H9 (cell line): ENCODE measurements at regions not wholly inside any gene's neighbourhood (a gene's known extent, or its start where the extent isn't known, plus 50 kb on each side); places are given as distances from the start of the nearest gene placed in this dataset.

Experiments
- DNase-seq: peaks from one replicate; pipeline ENCODE4 v3.0.0-alpha.2; 2017
- H2AFZ ChIP-seq: one replicate; pipeline ENCODE4 v1.6.1; 2013; ENCODE audit warnings: mild to moderate bottlenecking, low read length, control low read depth, moderate library complexity
- H2AK5ac ChIP-seq: 2 replicates; pipeline ENCODE4 v1.6.1; 2013; ENCODE audit warnings: low read length, control low read depth, mixed read lengths; ENCODE audit not compliant: insufficient read length
- H2BK120ac ChIP-seq: one replicate; pipeline ENCODE4 v1.6.1; 2013; ENCODE audit warnings: low read depth, mild to moderate bottlenecking, low read length, control low read depth, inconsistent platforms; ENCODE audit not compliant: poor library complexity, severe bottlenecking
- H2BK12ac ChIP-seq: 2 replicates; pipeline ENCODE4 v1.6.1; 2013; ENCODE audit warnings: low read length, control low read depth, mixed read lengths, low read depth; ENCODE audit not compliant: insufficient read length
- H2BK15ac ChIP-seq: 2 replicates; pipeline ENCODE4 v1.6.1; 2013; ENCODE audit warnings: low read depth, low read length, control low read depth
- H2BK20ac ChIP-seq: one replicate; pipeline ENCODE4 v1.6.1; 2013; ENCODE audit warnings: low read depth, mild to moderate bottlenecking, low read length, control low read depth, inconsistent platforms; ENCODE audit not compliant: poor library complexity, severe bottlenecking
- H2BK5ac ChIP-seq: 2 replicates; pipeline ENCODE4 v1.6.1; 2013; ENCODE audit warnings: low read length, control low read depth, mixed read lengths; ENCODE audit not compliant: insufficient read length
- H3K14ac ChIP-seq: 2 replicates; pipeline ENCODE4 v1.6.1; 2013; ENCODE audit warnings: low read length, control low read depth; ENCODE audit not compliant: insufficient read depth
- H3K18ac ChIP-seq: 2 replicates; pipeline ENCODE4 v1.6.1; 2013; ENCODE audit warnings: low read depth, mild to moderate bottlenecking, mixed read lengths, low read length, control low read depth; ENCODE audit not compliant: insufficient read length
- H3K23ac ChIP-seq: 2 replicates; pipeline ENCODE4 v1.6.1; 2013; ENCODE audit warnings: low read length, control low read depth, mixed read lengths, low read depth; ENCODE audit not compliant: insufficient read length
- H3K23me2 ChIP-seq: 2 replicates; pipeline ENCODE4 v1.6.1; 2013; ENCODE audit warnings: low read depth, mild to moderate bottlenecking, mixed read lengths, low read length, control low read depth; ENCODE audit not compliant: insufficient read length, poor library complexity, severe bottlenecking
- H3K27ac ChIP-seq: 2 replicates; pipeline ENCODE4 v1.5.1; 2013; ENCODE audit warnings: low read length, control low read depth, mixed read lengths, low read depth; ENCODE audit not compliant: insufficient read length
- H3K27me3 ChIP-seq: 2 replicates; pipeline ENCODE4 v1.6.1; 2013; ENCODE audit warnings: low read length, control low read depth, inconsistent platforms; ENCODE audit not compliant: insufficient read depth
- H3K4ac ChIP-seq: 2 replicates; pipeline ENCODE4 v1.6.1; 2013; ENCODE audit warnings: low read depth, mild to moderate bottlenecking, control low read depth, inconsistent platforms, low read length, moderate library complexity
- H3K4me1 ChIP-seq: 2 replicates; pipeline ENCODE4 v1.6.1; 2013; ENCODE audit warnings: low read length, control low read depth, inconsistent platforms; ENCODE audit not compliant: insufficient read depth
- H3K4me2 ChIP-seq: 2 replicates; pipeline ENCODE4 v1.6.1; 2013; ENCODE audit warnings: low read length, control low read depth, mixed read lengths; ENCODE audit not compliant: insufficient read length, insufficient read depth
- H3K56ac ChIP-seq: 2 replicates; pipeline ENCODE4 v1.6.1; 2013; ENCODE audit warnings: low read depth, mild to moderate bottlenecking, mixed read lengths, low read length, control low read depth; ENCODE audit not compliant: insufficient read length
- H3K79me1 ChIP-seq: 2 replicates; pipeline ENCODE4 v1.6.1; 2013; ENCODE audit warnings: low read depth, mild to moderate bottlenecking, moderate library complexity, low read length, control low read depth, inconsistent platforms; ENCODE audit not compliant: insufficient read depth, poor library complexity, severe bottlenecking
- H3K79me2 ChIP-seq: 2 replicates; pipeline ENCODE4 v1.6.1; 2013; ENCODE audit warnings: low read length, control low read depth, inconsistent platforms; ENCODE audit not compliant: insufficient read depth
- H3K9ac ChIP-seq: 2 replicates; pipeline ENCODE4 v1.6.1; 2013; ENCODE audit warnings: low read length, control low read depth, mixed read lengths; ENCODE audit not compliant: insufficient read length; ENCODE audit errors: extremely low read depth
- H3K9me3 ChIP-seq: one replicate; pipeline ENCODE4 v1.6.1; 2013; ENCODE audit warnings: low read depth, low read length, inconsistent platforms; ENCODE audit not compliant: control insufficient read depth
- H3T11ph ChIP-seq: one replicate; pipeline ENCODE4 v1.6.1; 2013; ENCODE audit warnings: mild to moderate bottlenecking, low read length, control low read depth, inconsistent platforms
- H4K20me1 ChIP-seq: one replicate; pipeline ENCODE4 v1.6.1; 2013; ENCODE audit not compliant: control insufficient read depth, insufficient read length, insufficient read depth
- H4K5ac ChIP-seq: 2 replicates; pipeline ENCODE4 v1.6.1; 2013; ENCODE audit warnings: low read depth, mild to moderate bottlenecking, mixed read lengths, low read length, control low read depth; ENCODE audit not compliant: insufficient read length
- H4K8ac ChIP-seq: replicated peaks from 2 replicates; pipeline ENCODE4 v1.6.1; 2013; ENCODE audit warnings: low read length, control low read depth, mixed read lengths, low read depth; ENCODE audit not compliant: insufficient read length
- H4K91ac ChIP-seq: 2 replicates; pipeline ENCODE4 v1.6.1; 2013; ENCODE audit warnings: low read depth, mild to moderate bottlenecking, moderate library complexity, mixed read lengths, low read length, control low read depth; ENCODE audit not compliant: insufficient read length
- H3K27ac Mint-ChIP-seq, 3 experiments: 2 replicates in 2 of 3; 3 replicates in 1 of 3; pipeline ENCODE4 v1.8.0; 2020 to 2021; ENCODE audit warnings: mixed read lengths in 3 of 3, mild to moderate bottlenecking in 1 of 3, moderate library complexity in 1 of 3
- H3K27me3 Mint-ChIP-seq: 2 replicates; pipeline ENCODE4 v1.8.0; 2021; ENCODE audit warnings: low read depth, mild to moderate bottlenecking, moderate library complexity, mixed read lengths
- H3K36me3 Mint-ChIP-seq, 3 experiments: 2 replicates in 2 of 3; 3 replicates in 1 of 3; pipeline ENCODE4 v1.8.0; 2020 to 2021; ENCODE audit warnings: low read depth in 3 of 3, mixed read lengths in 3 of 3; ENCODE audit not compliant: insufficient read depth in 1 of 3
- H3K4me1 Mint-ChIP-seq, 2 experiments: 2 replicates each; pipeline ENCODE4 v1.8.0; 2020; ENCODE audit warnings: mixed read lengths in 2 of 2
- H3K4me3 Mint-ChIP-seq, 2 experiments: 2 replicates in 1 of 2; 3 replicates in 1 of 2; pipeline ENCODE4 v1.8.0; 2020 to 2021; ENCODE audit warnings: mild to moderate bottlenecking in 2 of 2, mixed read lengths in 2 of 2, moderate library complexity in 1 of 2
- H3K9me3 Mint-ChIP-seq, 2 experiments: 2 replicates in 1 of 2; 3 replicates in 1 of 2; pipeline ENCODE4 v1.8.0; 2020; ENCODE audit warnings: mild to moderate bottlenecking in 2 of 2, mixed read lengths in 2 of 2, moderate library complexity in 1 of 2
- CTCF ChIP-seq: fragments of 200-600 bp; sonication (generic); conservative IDR thresholded peaks from 3 replicates; pipeline ENCODE4 v1.8.0; 2021; ENCODE audit warnings: antibody characterized with exemption, mild to moderate bottlenecking
- whole genome bisulfite sequencing: extraction: QIAGEN DNeasy Blood & Tissue Kit; methylation state at CpG from one replicate; pipeline ENCODE4 v1.1.7; 2013; ENCODE audit warnings: missing lambda C conversion rate, low lambda C conversion rate, mixed read lengths; ENCODE audit not compliant: insufficient read length; ENCODE audit errors: extremely low coverage; 5-methylcytosine and 5-hydroxymethylcytosine counted together

- no peak for DNase-seq
- no peak overlapping the region for H4K91ac ChIP-seq
- H2BK5ac ChIP-seq: no peak overlapping the region
- H3T11ph ChIP-seq: no peak overlapping the region
- H2BK120ac ChIP-seq: no peak overlapping the region
- no peak overlapping the region for H3K4me2 ChIP-seq
- no peak overlapping the region for H3K18ac ChIP-seq
- no peak overlapping the region for H2AK5ac ChIP-seq
- Mint-ChIP-seq H3K36me3 (no peaks in the 10 kb centered on the region; a peak in 1 of 7 replicates), H3K27me3 (no peaks in the 10 kb centered on the region), H3K9me3 (peaks cover 2 to 3% of the 10 kb centered on the region in 2 experiments; a peak in 1 of 5 replicates), H3K27ac (no peak overlapping the region), H3K4me3 (no peak overlapping the region), H3K4me1 (no peaks in the 10 kb centered on the region)
- H2BK20ac ChIP-seq: no peak overlapping the region
- H2BK15ac ChIP-seq: no peak overlapping the region
- no peaks in the 10 kb centered on the region for H3K79me1 ChIP-seq
- no CpG with 5 or more reads among the region's 7 CpGs for WGBS
- no peak overlapping the region for H4K5ac ChIP-seq
- no peak for TF ChIP-seq CTCF
- no peak overlapping the region for H2BK12ac ChIP-seq
- no peak overlapping the region for H3K23ac ChIP-seq
- no peaks in the 10 kb centered on the region for H3K79me2 ChIP-seq
- H4K20me1 ChIP-seq: no peaks in the 10 kb centered on the region
- H3K9me3 ChIP-seq: no peaks in the 10 kb centered on the region
- H3K27ac ChIP-seq: no peak overlapping the region
- H3K4ac ChIP-seq: no peak overlapping the region
- H3K14ac ChIP-seq: no peak overlapping the region
- no peak overlapping the region for H3K56ac ChIP-seq
- no peaks in the 10 kb centered on the region for H3K23me2 ChIP-seq
- no peaks in the 10 kb centered on the region for H3K4me1 ChIP-seq
- no peak overlapping the region for H3K9ac ChIP-seq
- H2AFZ ChIP-seq: no peak overlapping the region
- no peak overlapping the region for H4K8ac ChIP-seq
- H3K27me3 ChIP-seq: no peaks in the 10 kb centered on the region
Measured at GRCh38 chr10:21100871-21101514, 203.9 kb upstream of the NEBL start.
